Astrocyte of the hippocampus (primary cell): ENCODE measurements at regions not wholly inside any gene's neighbourhood (a gene's known extent, or its start where the extent isn't known, plus 50 kb on each side); places are given as distances from the start of the nearest gene placed in this dataset.
"Not testable (repeated sequence)": the region's sequence is repeated elsewhere in the genome, so short reads cannot be mapped to it uniquely, and the experiment has no call there.

ENCODE experiments used
- DNase-seq: peaks from one replicate; pipeline ENCODE4 v3.0.0; 2011; ENCODE audit warnings: low read depth, low spot score

DNA sequence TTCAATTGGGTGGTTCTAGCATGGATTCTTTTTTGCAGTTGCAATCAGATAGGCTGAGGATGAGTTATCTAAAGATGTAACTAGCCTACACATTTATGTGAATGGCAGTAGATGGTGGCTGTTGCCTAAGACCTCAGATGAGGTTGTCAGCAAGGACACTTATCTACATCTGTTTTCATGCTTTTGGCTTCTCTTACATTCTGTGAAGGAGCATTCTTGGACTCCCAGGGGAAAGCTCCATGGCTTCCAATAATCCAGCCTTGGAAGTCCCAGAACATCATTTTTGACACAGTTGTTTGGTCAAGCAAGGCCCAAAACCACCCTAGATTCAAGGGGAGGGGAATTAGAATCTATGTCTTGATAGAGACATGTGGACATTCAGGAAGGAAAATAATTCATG is 332.2 kb upstream of the RBMS3 start:
- no peak for DNase-seq

DNA sequence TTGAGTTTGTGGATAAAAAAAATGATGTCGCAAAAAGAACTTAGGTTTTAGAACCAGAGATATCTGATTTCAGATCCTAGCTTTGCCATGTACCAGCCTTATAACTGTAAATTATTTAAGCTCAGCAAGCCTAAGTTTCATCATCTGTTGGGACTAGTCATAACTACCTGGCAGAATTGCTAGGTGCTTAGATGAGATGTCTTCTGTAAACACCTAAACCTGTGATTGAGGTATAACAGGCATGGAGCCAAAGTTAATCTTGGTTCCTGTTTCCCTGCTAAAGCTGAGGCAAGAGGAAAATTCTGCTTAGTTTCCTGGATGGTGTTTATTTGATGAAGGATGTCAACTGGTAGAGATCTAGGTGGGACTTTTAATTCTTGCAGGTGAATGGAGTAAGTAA is 331.3 kb upstream of the RBMS3 start:
- DNase-seq: no peak

DNA sequence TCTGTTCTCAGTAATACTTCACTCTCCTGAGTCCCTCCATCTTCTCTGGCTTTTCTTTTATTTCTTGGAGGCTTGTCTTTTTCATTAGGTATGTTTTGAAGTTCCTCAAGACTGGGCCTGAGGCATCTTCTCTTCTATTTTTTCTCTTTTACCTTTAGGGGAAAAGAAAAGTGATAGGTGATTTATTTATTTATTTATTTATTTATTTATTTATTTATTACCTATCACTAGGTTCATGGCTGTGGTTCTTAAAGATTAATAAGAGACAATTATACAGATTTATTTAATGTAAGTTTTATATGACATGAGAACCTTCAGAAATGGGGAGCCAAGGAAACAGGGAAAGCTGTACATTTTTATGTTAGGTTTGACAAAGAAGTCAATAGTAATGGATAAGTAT is 330.3 kb upstream of the RBMS3 start:
- no peak for DNase-seq

DNA sequence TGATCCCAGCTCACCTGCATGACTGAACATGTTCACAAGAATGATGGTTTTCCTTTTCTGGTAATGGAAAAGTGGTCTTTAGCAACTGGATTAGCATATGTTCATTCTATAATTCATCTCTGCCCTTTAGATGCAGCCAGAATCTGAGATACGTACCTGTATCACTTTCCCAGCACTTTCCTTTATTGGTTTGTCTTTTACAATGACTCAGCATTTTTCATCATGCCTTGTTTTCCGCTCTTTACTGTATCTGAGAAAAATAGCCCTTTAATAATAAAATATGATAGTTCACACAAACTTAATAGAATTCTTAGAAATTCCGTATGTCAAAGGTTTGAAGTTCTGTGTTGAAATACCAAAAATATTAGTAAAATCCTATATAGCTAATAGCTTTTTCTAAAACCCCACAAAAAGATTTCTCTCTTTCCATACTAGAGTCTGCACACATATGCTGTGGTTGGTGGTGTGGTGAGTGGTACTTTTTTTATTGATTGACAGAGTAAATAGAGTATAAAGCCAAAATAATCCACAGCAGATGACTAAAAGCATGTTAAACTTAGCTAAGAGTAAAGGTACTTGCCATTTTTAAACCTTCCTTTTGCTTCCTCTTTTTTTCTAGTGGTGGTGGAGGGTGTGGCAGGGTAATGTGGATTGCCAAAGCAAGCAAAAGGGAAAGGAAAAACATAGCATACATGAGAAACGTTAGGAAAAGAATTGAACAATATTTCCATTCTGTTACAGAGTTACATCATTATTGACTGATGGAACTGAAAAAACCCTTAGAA is 328.9 kb upstream of the RBMS3 start:
- no peak for DNase-seq

DNA sequence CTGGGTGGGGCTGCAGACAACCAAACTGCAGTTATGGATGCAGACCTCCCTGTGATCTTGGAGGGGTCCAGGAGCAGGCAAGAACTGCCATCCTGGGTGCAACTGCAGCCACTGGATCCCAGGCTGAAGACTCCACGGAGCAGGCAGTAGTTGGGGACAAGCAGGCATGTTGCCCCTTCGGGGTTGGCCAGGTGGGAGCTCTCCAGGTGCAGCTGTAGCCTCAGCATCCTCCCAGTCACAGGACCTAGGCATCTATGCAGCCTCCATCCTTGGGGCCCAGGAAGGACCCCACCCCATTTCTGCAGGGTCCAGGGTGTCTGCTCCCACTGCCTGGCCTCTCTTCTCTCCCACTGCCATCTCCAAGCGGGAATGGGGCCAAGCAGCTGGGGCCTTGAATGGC is 322.2 kb upstream of the RBMS3 start:
- no peak for DNase-seq

DNA sequence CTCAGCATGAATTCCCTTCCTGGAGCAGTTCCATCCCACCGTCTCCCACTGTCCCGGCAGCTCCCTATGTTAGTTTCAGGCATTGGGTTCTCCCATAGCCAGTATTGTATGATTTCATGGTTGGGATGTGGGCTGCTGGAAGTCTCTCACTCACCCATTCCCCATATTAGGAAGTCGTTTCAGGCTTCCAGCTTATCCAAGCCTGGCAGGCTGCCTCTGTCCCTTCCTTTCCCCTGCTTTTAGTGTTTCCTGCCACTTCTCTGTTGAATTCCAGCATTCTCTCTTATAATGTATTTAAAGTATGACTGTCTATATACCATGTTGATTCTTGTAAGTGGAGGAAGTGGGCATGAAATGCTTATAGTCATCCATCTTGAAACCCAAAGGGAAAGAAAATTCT is 309.7 kb upstream of the RBMS3 start:
- DNase-seq: no peak

DNA sequence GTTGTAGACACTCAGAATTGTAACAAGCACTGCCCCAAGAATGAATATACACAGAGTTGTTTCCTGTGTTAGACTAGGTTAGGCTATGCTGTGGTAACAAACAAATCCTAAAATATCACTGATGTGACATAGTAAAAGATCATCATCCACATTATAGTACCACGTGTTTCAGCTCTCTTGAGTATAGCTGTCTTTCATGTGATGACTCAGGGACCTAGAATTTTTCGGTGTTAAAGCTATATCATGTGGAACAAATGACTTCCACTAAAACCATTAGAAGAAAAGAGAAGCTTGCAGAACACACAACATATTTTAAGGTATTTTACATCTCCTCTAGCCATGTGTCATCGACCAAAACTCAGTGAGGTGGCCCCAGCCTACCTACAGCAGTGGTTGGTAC is 307.9 kb upstream of the RBMS3 start:
- DNase-seq: peak; percentile 37

DNA sequence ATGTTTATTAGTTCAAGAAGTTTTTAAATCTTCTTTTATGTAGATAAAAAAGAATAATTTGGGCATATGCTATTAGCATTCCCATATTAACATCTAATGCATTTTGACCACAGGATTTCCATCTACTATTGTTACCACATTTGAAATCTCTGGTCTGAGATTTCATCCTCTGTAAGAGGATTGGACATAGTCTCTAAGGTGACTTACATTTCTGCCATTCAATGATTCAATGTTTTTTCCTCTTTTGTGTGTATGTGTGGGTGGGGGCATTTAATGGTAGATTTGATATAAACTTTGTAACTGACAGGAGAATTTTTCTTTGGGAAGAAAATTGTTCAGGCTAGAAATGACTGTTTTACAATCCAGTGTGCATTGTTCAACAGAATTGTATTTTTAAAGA is 307.3 kb upstream of the RBMS3 start:
- peak; percentile 37 for DNase-seq

DNA sequence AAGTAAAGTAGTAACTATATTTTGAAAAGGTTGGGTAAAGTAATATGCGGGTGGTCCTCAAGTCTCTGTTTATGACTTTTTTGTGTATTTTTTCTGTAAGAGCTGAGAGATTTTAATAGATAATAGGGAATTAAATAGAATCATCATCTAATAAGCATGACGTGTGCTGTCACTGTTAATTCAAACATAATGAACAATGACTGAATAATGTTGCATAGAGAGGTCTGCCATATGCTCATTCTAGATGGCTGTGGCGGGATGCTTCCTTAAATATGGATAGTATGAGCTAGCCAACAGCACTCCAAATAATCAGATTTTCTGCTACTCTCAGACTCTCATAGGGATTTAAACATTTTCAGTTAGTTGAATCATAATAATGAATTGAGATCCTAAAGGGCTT is 302.8 kb upstream of the RBMS3 start:
- no peak for DNase-seq

DNA sequence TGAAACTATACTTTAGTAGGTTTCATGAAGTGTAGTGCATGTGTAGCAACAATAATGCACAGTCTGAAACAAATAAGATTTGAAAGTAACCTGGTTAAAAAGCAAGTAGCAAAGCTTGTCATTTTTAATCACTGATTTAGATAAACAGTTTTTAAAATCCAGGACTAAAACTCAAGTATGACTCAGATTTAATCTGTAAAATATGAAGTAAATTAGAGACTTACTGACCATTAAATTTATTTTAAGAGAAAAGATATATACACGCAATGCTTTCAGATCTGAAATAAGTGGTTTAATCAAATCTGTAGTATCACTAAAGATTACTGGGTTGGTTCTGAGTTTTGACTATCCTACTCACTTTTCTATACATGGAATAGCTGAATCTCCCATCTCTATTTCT is 300.7 kb upstream of the RBMS3 start:
- no peak for DNase-seq

DNA sequence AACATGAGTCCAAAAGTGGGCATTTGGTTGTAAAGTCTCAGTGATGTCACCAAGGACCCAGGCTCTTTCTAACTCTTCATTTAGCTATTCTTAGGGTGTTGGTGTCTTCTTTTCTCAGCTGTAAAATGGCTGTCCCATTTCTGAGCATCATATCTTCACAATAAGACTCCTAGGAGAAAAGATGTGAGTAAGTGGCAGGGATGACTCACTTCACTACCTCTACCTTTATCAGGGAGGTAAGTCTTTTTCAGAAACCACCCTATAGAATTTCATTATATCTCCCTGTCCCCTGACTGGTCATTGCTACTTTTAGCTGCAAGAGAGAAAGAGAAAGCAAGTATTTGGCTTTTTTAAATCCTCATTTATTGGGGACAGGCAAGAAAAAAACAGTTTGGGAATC is 300.2 kb upstream of the RBMS3 start:
- no peak for DNase-seq

DNA sequence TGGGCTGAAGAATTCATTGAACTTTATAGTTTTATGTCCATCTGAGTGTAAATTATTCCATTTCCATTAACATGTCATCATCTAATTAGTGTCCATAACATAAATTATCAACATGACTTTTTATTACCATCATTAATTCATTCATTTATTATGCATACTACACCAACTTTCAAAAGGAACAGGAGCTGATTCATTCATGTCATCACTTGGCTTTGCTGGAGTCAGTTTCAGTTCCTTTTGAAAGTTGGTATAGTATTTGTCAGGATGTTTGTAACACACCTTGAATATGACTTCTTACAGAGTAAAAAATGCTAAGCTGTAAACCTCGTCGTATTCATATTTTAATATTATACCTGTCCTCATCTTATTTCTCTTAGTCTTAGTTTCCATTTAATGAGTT is 298.0 kb upstream of the RBMS3 start:
- DNase-seq: no peak

DNA sequence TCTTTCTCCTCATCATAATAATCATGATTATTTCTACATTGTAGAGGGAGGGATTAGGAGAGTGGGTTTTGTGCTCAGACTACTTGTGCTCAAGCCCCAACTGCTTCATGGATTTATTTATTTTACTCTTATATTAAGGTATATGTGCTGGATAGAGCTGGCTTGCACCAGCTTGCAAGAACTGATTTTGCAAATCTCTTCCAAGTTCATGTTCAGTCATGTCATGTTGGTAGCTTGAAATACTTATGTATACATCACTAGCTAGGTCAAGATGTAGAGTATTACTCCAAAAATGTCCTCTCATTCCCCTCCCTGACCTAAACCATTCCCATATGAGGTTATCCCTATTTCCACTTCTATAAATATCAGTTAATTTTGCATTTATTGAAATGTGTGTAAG is 293.9 kb upstream of the RBMS3 start:
- DNase-seq: no peak

DNA sequence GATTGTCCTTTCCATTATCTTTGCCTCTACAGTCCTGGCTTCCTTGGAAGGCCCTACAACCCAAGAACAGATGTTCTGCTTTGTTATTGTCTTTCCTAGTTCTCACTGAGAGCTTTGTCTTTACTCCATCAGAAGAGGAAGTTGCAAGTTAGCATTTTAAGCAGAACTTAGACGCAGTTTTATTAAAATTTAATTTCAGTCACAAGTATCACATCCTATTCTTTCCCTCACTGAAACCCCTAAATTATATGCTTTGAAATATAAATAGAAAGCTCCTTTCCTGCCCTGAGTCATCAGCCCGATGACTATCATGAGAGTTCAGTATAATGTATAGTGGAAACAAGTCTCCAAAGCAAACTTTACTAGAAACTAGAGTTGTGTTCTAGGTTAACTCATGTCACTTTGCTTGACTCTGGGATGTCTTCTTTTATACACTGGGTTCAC is 291.2 kb upstream of the RBMS3 start:
- no peak for DNase-seq

DNA sequence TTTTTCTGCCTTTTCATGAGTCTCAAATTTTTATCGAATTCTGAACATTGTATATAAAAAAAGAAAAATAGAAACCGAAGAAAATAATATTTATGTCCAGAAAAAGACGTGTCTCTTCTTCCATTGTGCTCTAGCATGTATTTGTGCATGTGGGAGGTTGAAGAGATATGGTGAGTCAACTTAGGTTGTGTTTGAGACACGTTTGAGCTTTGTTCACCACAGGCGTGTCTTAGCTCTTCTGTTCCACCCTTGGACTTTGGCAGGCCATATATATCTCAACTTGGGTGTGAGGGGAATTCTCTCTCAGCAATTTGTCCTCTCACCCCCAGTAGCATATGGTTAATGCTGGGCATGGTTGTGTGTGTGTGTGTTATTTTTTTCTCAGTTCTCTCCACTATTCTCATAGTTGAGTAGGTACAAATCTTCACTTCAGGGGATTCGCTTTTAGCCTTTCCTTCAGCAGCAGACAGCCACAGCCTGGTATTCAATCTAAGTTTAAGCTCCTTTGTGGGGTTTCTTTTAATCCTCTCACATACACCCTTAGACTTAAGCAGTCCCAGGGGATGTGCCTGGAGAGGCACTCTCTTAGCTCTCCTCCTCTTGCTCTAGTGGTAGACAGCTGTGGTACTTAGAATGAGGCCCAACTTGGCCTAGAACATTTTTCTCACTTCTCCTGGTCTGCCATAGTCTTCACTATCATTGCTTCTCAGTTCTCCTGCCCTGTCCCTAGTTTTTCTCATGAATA is 286.5 kb upstream of the RBMS3 start:
- no peak for DNase-seq

DNA sequence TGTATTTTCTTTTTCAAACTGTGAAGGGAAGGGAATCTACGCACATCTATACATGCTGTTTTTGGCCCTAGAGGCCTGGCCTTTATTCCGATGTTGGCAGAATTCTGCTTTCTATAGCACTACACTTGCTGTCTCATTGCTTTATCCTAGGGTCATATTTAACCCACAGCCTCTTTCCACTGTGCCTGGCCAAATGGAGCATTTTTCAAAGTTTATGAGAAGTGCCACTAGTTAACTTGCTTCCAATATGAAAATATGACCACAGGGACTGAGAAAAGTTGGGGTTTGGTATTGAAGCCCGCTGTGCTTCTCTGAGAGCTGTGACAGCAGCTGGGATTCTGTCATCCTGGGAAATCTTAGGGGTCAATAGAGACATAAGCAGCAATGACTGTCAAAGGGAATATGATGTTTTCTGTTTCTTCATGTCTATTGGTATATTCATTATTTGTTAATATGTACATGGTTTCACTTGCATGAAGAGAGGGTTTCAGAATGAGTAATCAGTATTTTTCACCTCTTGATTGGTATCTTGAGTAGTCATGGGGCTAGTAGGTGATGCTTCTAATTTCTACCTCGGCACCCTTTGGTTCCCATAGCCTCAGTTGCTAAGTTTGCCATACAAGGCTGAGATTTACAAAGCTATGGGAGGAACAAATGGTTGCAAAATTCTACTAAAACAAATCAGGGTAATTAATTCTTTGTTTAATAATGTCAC is 275.8 kb upstream of the RBMS3 start:
- DNase-seq: no peak

DNA sequence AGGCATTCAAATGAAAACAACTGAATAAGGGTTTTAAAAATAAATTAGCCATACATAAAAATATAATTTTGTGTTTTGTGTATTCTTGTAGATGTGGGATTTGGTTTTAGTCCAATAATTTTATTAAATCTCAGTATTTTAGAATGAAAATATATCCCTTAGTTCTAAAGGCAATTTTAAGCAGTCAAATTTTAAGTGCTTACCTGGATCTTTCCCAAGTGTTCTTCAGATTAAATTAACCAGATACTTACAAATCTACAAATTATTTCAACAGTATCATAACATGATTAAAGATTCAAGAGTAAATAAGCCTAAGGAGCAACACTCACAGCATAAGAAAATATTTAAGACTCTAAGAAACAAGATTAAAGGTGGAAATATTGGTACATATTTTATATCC is 275.0 kb upstream of the RBMS3 start:
- DNase-seq: no peak

DNA sequence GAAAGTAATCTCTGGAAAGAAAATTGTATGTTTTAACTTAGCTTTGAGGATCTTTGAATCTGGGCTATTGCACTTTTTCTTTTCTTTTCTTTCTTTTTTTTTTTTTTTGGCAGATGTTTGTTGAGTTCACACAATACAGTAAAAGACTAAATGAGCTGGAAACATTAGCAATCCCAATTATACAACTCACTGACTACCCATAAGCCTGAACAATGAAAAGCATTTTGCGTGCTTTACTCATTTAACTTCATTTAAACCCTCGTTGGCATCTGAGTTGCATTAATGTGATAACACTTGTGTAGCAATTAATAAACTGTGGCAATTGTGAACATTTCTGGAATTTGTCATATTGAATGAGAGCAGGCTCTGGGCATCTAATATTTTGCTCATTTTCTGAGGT is 269.4 kb upstream of the RBMS3 start:
- peak; percentile 33 for DNase-seq

DNA sequence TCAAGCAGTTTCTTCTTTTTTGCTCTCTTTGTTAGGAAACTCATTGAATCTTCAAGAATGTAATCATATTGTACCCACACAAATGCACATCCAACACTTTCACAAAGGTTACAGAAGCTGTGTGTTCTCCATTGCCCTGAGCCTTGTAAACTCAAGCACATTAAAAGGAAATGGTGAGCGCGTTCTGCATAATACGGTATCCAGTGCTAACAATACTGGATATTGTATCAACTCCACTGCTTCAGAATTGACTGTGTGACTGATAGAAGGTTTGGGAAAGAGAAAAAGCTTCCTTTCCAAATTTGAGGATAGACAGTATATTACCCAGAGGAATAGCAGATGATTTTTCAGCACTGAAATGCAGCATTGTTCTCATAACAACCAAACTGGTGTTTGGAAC is 268.9 kb upstream of the RBMS3 start:
- DNase-seq: peak; percentile 26

DNA sequence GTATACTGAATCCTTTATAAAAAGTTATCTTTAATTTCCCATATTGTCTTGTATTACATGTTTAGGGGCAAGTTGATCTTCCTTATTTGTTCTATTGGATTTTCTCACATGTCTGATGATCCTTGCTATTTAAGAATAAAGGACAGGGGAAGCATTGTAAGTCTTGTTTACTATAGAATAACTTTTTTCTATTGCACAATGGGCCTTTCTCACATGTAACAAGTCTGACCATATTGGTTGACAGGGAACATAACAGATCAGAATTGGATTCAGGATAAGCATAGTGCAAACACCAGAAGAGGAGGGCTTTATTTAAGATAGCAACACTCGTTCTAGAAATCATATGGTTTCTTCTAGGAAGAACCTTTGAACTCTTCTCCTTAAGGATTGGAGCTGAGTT is 257.9 kb upstream of the RBMS3 start:
- DNase-seq: no peak

DNA sequence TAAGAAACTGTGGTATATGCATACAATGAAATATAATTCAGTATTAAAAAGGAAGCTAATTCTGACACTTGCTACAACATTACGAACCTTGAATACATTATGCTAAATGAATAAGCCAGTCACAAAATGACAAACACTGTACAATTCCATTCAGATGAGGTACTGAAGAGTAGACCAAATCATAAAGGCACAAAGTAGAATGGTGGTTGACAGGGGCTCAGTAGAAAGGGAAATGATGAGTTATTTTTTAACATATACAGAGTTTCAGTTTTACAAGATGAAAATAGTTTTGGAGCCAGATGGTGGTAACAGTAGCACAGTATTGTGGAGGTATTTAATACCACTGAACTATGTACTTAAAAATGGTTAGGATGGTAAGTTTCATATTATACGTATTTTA is 254.6 kb upstream of the RBMS3 start:
- DNase-seq: no peak

DNA sequence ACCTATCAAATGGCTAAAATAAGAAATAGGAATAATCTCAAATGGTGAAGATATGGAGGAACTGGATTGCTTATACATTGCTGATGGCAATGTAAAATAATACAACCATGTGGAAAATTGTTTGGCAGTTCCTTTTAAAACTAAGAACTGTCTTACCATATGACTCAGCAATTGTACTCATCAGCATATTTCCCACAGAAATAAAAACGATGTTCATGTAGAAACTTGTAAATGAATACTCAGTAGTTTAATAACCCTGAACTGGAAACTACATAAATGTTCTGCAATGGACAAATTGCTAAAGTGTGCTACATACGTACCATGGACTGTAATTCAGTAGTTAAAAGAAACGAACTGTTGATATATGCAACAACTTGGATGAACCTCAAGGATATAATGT is 253.9 kb upstream of the RBMS3 start:
- DNase-seq: no peak

DNA sequence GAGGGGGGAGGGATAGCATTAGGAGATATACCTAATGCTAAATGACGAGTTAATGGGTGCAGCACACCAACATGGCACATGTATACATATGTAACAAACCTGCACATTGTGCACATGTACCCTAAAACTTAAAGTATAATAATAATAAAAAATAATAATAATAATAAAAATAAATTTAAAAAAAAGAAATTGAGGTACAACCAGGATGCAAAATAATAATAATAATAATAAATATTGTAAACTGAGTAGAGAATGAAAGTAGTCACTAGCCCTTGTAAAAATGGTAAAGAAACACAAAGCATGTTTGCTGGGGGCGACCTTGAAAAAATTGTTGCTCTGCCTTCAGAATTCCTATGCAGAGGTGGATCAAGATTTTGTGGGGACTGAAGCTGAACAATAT is 249.7 kb upstream of the RBMS3 start:
- DNase-seq: not testable (repeated sequence)
